Ishikawa (cell line): ENCODE measurements at regions not wholly inside any gene's neighbourhood (a gene's known extent, or its start where the extent isn't known, plus 50 kb on each side); places are given as distances from the start of the nearest gene placed in this dataset.

Source experiments
- CEBPB ChIP-seq: IDR thresholded peaks from 2 replicates; pipeline ENCODE4 v1.6.1; 2012
- CREB1 ChIP-seq: IDR thresholded peaks from 2 replicates; pipeline ENCODE4 v1.6.1; 2012; ENCODE audit warnings: low read depth
- EGR1 ChIP-seq: IDR thresholded peaks from 2 replicates; pipeline ENCODE4 v1.6.1; 2012
- EP300 ChIP-seq: IDR thresholded peaks from 2 replicates; pipeline ENCODE4 v1.6.1; 2012; ENCODE audit warnings: borderline replicate concordance
- FOXM1 ChIP-seq: IDR thresholded peaks from 2 replicates; pipeline ENCODE4 v1.6.1; 2012; ENCODE audit warnings: low read depth, borderline replicate concordance
- MAX ChIP-seq: IDR thresholded peaks from 2 replicates; pipeline ENCODE4 v1.6.1; 2012
- NFIC ChIP-seq: IDR thresholded peaks from 2 replicates; pipeline ENCODE4 v1.6.1; 2012
- RAD21 ChIP-seq: IDR thresholded peaks from 2 replicates; pipeline ENCODE4 v1.6.1; 2012; ENCODE audit warnings: low read depth
- REST ChIP-seq: IDR thresholded peaks from 2 replicates; pipeline ENCODE4 v1.6.1; 2012; ENCODE audit warnings: low read depth, mild to moderate bottlenecking
- TAF1 ChIP-seq: IDR thresholded peaks from 2 replicates; pipeline ENCODE4 v1.6.1; 2012; ENCODE audit warnings: low read depth, mild to moderate bottlenecking
- TCF12 ChIP-seq: IDR thresholded peaks from 2 replicates; pipeline ENCODE4 v1.6.1; 2012; ENCODE audit warnings: low read depth
- TEAD4 ChIP-seq: IDR thresholded peaks from 2 replicates; pipeline ENCODE4 v1.6.1; 2012
- USF1 ChIP-seq: IDR thresholded peaks from 2 replicates; pipeline ENCODE4 v1.6.1; 2012
- YY1 ChIP-seq: IDR thresholded peaks from 2 replicates; pipeline ENCODE4 v1.6.1; 2012; ENCODE audit warnings: low read depth
- ZBTB7A ChIP-seq: IDR thresholded peaks from 2 replicates; pipeline ENCODE4 v1.6.1; 2012; ENCODE audit warnings: low read depth

- no peak for TF ChIP-seq EGR1
- no peak for TF ChIP-seq CEBPB
- TF ChIP-seq ZBTB7A, result no peak
- TF ChIP-seq TCF12, result no peak
These were observed 329.0 kb upstream of the MARCKS start for GRCh38 chr6:113528111-113528510.

- TF ChIP-seq EP300, result no peak
- TF ChIP-seq CEBPB, result no peak
- no peak for TF ChIP-seq REST
- no peak for TF ChIP-seq CREB1
- TF ChIP-seq RAD21, result no peak
- no peak for TF ChIP-seq YY1
- TF ChIP-seq TEAD4, result no peak
- TF ChIP-seq TCF12, result no peak
- TF ChIP-seq NFIC, result no peak
- no peak for TF ChIP-seq ZBTB7A
- TF ChIP-seq USF1, result no peak
- no peak for TF ChIP-seq FOXM1
- no peak for TF ChIP-seq EGR1
- no peak for TF ChIP-seq MAX
- no peak for TF ChIP-seq TAF1
These were observed 327.9 kb upstream of the MARCKS start for GRCh38 chr6:113529196-113529595.

GRCh38 chr6:113529879-113530278 is 327.3 kb upstream of the MARCKS start:
- no peak for TF ChIP-seq RAD21
- TF ChIP-seq NFIC, result no peak
- no peak for TF ChIP-seq TCF12
- no peak for TF ChIP-seq YY1
- no peak for TF ChIP-seq TEAD4
- TF ChIP-seq FOXM1, result no peak
- no peak for TF ChIP-seq MAX
- no peak for TF ChIP-seq CREB1
- no peak for TF ChIP-seq USF1
- TF ChIP-seq REST, result no peak
- no peak for TF ChIP-seq CEBPB
- no peak for TF ChIP-seq EGR1
- TF ChIP-seq EP300, result no peak
- no peak for TF ChIP-seq TAF1
- TF ChIP-seq ZBTB7A, result no peak

- no peak for TF ChIP-seq MAX
- no peak for TF ChIP-seq EGR1
- TF ChIP-seq EP300, result no peak
- no peak for TF ChIP-seq NFIC
- TF ChIP-seq REST, result no peak
- no peak for TF ChIP-seq YY1
- TF ChIP-seq CREB1, result no peak
- TF ChIP-seq TCF12, result no peak
- no peak for TF ChIP-seq CEBPB
- TF ChIP-seq ZBTB7A, result no peak
- TF ChIP-seq TEAD4, result no peak
- no peak for TF ChIP-seq RAD21
- TF ChIP-seq FOXM1, result no peak
- TF ChIP-seq TAF1, result no peak
- no peak for TF ChIP-seq USF1
These were observed 326.4 kb upstream of the MARCKS start for GRCh38 chr6:113530769-113531168.
